DOHH2 (cell line): ENCODE measurements at regions not wholly inside any gene's neighbourhood (a gene's known extent, or its start where the extent isn't known, plus 50 kb on each side); places are given as distances from the start of the nearest gene placed in this dataset.

Experiments used
- H3F3A ChIP-seq: fragments of 200-600 bp; sonication (generic), shearing (Covaris generic); 2 replicates; pipeline ENCODE4 v1.6.0; 2016; ENCODE audit warnings: antibody characterized with exemption, mild to moderate bottlenecking; ENCODE audit not compliant: control insufficient read depth, insufficient read depth
- H3K27ac ChIP-seq: fragments of 200-600 bp; sonication (generic); 2 replicates; pipeline ENCODE4 v1.5.1; 2014; ENCODE audit warnings: low read depth, mild to moderate bottlenecking, low read length, moderate library complexity
- H3K27me3 ChIP-seq: fragments of 200-600 bp; sonication (generic); 2 replicates; pipeline ENCODE4 v1.6.1; 2014; ENCODE audit warnings: mild to moderate bottlenecking, low read length, mixed read lengths; ENCODE audit not compliant: control insufficient read depth
- H3K36me3 ChIP-seq: fragments of 200-600 bp; sonication (generic); 2 replicates; pipeline ENCODE4 v1.6.1; 2014; ENCODE audit warnings: mild to moderate bottlenecking, low read length, moderate library complexity, mixed read lengths; ENCODE audit not compliant: control insufficient read depth
- H3K4me1 ChIP-seq: fragments of 200-600 bp; sonication (generic); 2 replicates; pipeline ENCODE4 v1.6.1; 2014; ENCODE audit warnings: mild to moderate bottlenecking, low read length, mixed read lengths; ENCODE audit not compliant: control insufficient read depth
- H3K4me2 ChIP-seq: fragments of 200-600 bp; sonication (generic); 2 replicates; pipeline ENCODE4 v1.6.0; 2014; ENCODE audit warnings: mild to moderate bottlenecking, low read length, moderate library complexity
- H3K4me3 ChIP-seq: fragments of 200-600 bp; sonication (generic); 2 replicates; pipeline ENCODE4 v1.5.1; 2014; ENCODE audit warnings: mild to moderate bottlenecking, low read length, mixed read lengths
- H3K79me2 ChIP-seq: fragments of 200-600 bp; sonication (generic); 2 replicates; pipeline ENCODE4 v1.6.1; 2014; ENCODE audit warnings: mild to moderate bottlenecking, low read length, mixed read lengths; ENCODE audit not compliant: control insufficient read depth
- H3K9me2 ChIP-seq: fragments of 200-600 bp; sonication (generic); replicated peaks from 2 replicates; pipeline ENCODE4 v1.6.1; 2014; ENCODE audit warnings: mild to moderate bottlenecking, low read length, mixed read lengths; ENCODE audit not compliant: control insufficient read depth
- H3K9me3 ChIP-seq: fragments of 200-600 bp; sonication (generic); 2 replicates; pipeline ENCODE4 v1.6.1; 2014; ENCODE audit warnings: antibody characterized with exemption, low read length, mixed read lengths; ENCODE audit not compliant: control insufficient read depth, insufficient read depth
- H4K20me1 ChIP-seq: fragments of 200-600 bp; sonication (generic); 2 replicates; pipeline ENCODE4 v1.6.0; 2014; ENCODE audit warnings: low read depth, mild to moderate bottlenecking, antibody characterized with exemption, low read length, moderate library complexity; ENCODE audit not compliant: control insufficient read depth, insufficient read depth
- EZH2phosphoT487 ChIP-seq: fragments of 200-600 bp; sonication (generic); IDR thresholded peaks from 2 replicates; pipeline ENCODE4 v1.6.1; 2017; ENCODE audit warnings: borderline replicate concordance, mild to moderate bottlenecking, antibody characterized with exemption, low read length, moderate library complexity, mixed read lengths
- TF ChIP-seq, protein P1 (sequence below): fragments of 200-600 bp; sonication (generic); IDR thresholded peaks from one replicate; pipeline ENCODE4 v1.5.1; 2014; ENCODE audit warnings: antibody characterized with exemption, mild to moderate bottlenecking, low read depth, low read length; ENCODE audit not compliant: poor library complexity, severe bottlenecking

DNA sequence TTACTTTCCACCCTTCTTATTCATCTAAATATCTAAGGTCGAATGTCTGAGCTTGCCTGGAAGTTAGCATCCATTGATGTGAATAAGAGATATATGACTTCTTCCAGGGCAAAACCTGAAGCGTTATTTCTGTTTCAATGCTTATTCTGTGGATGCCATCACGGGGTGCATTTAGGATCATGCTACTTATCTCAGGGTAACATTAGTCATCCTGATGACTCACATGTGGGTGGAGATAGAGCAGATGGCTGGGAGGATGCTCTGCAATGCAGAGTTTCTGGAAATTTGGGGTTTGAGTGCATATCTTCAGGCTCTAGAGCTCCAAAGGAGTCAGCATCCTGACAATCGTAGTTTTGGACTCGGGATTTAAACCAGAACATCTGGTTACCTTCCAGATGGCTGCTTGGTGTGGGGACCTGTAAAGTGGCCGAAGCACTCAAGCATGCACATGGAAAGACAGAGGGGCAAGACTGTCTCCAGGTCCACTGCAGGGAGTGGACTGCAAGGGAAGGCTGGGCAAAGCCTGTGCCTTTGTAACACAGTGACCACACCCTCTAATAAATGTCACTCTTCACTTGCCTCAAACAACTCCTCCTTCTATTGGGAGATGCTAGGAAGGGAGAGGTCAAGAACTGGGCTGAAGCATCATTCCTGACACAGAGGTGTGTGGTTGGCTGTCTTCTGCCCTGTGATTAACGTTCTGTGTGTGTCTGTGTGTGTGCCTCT lies 175.2 kb upstream of the SALL1 start:
- Histone ChIP-seq H3K4me3 (no peak overlapping the region), H3K9me2 (no peaks in the 10 kb centered on the region), H3K79me2 (no peaks in the 10 kb centered on the region), H3K27ac (no peak overlapping the region), H3K36me3 (no peaks in the 10 kb centered on the region), H3K9me3 (no peaks in the 10 kb centered on the region; the same call in 1 of the 2 replicates), H4K20me1 (no peaks in the 10 kb centered on the region), H3K27me3 (no peaks in the 10 kb centered on the region), H3K4me2 (no peak overlapping the region), H3F3A (no peaks in the 10 kb centered on the region), H3K4me1 (no peaks in the 10 kb centered on the region)
- TF ChIP-seq EZH2phosphoT487: no peak
- TF ChIP-seq, protein P1, sequence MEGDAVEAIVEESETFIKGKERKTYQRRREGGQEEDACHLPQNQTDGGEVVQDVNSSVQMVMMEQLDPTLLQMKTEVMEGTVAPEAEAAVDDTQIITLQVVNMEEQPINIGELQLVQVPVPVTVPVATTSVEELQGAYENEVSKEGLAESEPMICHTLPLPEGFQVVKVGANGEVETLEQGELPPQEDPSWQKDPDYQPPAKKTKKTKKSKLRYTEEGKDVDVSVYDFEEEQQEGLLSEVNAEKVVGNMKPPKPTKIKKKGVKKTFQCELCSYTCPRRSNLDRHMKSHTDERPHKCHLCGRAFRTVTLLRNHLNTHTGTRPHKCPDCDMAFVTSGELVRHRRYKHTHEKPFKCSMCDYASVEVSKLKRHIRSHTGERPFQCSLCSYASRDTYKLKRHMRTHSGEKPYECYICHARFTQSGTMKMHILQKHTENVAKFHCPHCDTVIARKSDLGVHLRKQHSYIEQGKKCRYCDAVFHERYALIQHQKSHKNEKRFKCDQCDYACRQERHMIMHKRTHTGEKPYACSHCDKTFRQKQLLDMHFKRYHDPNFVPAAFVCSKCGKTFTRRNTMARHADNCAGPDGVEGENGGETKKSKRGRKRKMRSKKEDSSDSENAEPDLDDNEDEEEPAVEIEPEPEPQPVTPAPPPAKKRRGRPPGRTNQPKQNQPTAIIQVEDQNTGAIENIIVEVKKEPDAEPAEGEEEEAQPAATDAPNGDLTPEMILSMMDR: no peak

DNA sequence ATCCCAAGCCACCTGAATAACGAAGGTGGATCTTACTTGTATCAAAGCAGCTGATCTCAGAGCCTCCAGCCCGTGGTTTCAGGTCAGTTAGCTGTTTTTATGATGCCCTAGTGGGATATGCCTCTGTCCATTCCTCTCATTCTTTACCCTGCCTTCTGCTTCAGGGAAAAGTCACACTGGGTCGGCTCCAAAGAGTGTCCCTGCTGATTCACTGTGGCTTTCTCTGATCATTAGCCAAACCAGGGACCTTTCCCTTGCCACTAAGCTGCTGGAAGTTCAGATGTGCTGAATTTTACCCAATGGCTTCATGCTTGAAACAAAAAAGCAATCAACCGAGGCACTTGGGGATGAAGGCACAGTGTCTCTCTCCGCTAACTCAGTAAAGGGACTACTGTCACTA lies 170.2 kb upstream of the SALL1 start:
- H3K27me3 ChIP-seq: no peaks in the 10 kb centered on the region
- H3K36me3 ChIP-seq: no peaks in the 10 kb centered on the region
- no peaks in the 10 kb centered on the region for H4K20me1 ChIP-seq
- H3K4me3 ChIP-seq: no peak overlapping the region
- H3K79me2 ChIP-seq: no peaks in the 10 kb centered on the region
- H3K27ac ChIP-seq: no peak overlapping the region
- no peak for TF ChIP-seq EZH2phosphoT487
- TF ChIP-seq, protein P1: no peak
- no peaks in the 10 kb centered on the region for H3K9me2 ChIP-seq
- H3F3A ChIP-seq: no peaks in the 10 kb centered on the region
- H3K9me3 ChIP-seq: no peaks in the 10 kb centered on the region
- H3K4me2 ChIP-seq: no peak overlapping the region
- no peaks in the 10 kb centered on the region for H3K4me1 ChIP-seq

GRCh38 chr16:51317575-51317974 lies 166.5 kb upstream of the SALL1 start:
- H3K27me3 ChIP-seq: no peaks in the 10 kb centered on the region
- H3K9me2 ChIP-seq: no peaks in the 10 kb centered on the region
- no peaks in the 10 kb centered on the region for H3K4me1 ChIP-seq
- H3K36me3 ChIP-seq: no peaks in the 10 kb centered on the region
- no peaks in the 10 kb centered on the region for H3K79me2 ChIP-seq
- TF ChIP-seq EZH2phosphoT487: no peak
- TF ChIP-seq, protein P1: no peak
- no peak overlapping the region for H3K27ac ChIP-seq
- no peaks in the 10 kb centered on the region for H3F3A ChIP-seq
- no peaks in the 10 kb centered on the region for H4K20me1 ChIP-seq
- H3K9me3 ChIP-seq: no peaks in the 10 kb centered on the region
- no peak overlapping the region for H3K4me2 ChIP-seq
- H3K4me3 ChIP-seq: no peak overlapping the region
